ENCODE measurements at regions not wholly inside any gene's neighbourhood (a gene's known extent, or its start where the extent isn't known, plus 50 kb on each side); places are given as distances from the start of the nearest gene placed in this dataset.

DNA sequence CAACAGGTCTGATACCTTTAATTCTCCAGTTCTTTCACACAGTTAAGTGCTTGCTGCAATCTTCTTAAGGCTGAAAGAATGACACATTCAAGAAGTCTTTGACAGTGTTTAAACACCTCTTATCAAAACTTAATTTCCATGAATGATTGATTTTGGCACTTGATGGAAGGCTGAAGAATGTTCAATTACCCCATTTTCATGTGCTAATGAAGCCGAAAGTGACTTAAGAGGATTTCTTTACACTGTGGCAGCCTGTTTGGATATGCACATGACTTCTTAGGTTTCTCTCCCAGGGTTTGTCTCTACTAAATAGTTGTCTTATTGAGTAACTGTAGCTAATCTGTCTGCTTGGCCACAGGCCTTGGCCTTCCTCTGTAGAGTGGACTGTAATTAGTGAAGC, 81.1 kb upstream of the PRDM1 start:
- intact Hi-C loops (cut with DNase I): no loop called here
- WGBS, 2 donors: 79 to 88% methylated on average over 1 of the region's 1 CpG
- H3K27me3 ChIP-seq: no peaks in the 10 kb centered on the region
- TF ChIP-seq, protein P1, sequence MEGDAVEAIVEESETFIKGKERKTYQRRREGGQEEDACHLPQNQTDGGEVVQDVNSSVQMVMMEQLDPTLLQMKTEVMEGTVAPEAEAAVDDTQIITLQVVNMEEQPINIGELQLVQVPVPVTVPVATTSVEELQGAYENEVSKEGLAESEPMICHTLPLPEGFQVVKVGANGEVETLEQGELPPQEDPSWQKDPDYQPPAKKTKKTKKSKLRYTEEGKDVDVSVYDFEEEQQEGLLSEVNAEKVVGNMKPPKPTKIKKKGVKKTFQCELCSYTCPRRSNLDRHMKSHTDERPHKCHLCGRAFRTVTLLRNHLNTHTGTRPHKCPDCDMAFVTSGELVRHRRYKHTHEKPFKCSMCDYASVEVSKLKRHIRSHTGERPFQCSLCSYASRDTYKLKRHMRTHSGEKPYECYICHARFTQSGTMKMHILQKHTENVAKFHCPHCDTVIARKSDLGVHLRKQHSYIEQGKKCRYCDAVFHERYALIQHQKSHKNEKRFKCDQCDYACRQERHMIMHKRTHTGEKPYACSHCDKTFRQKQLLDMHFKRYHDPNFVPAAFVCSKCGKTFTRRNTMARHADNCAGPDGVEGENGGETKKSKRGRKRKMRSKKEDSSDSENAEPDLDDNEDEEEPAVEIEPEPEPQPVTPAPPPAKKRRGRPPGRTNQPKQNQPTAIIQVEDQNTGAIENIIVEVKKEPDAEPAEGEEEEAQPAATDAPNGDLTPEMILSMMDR (IDR thresholded peaks at IDR 0.05): no peak
- no peaks in the 10 kb centered on the region for H3K36me3 ChIP-seq
- no peak overlapping the region for H3K4me3 ChIP-seq (replicated peaks in 1 of 3)
- no peaks in the 10 kb centered on the region for H3K9me3 ChIP-seq
- DNase-seq: no peak
- no peak overlapping the region for H3K27ac ChIP-seq
- no peaks in the 10 kb centered on the region for H3K4me1 ChIP-seq

DNA sequence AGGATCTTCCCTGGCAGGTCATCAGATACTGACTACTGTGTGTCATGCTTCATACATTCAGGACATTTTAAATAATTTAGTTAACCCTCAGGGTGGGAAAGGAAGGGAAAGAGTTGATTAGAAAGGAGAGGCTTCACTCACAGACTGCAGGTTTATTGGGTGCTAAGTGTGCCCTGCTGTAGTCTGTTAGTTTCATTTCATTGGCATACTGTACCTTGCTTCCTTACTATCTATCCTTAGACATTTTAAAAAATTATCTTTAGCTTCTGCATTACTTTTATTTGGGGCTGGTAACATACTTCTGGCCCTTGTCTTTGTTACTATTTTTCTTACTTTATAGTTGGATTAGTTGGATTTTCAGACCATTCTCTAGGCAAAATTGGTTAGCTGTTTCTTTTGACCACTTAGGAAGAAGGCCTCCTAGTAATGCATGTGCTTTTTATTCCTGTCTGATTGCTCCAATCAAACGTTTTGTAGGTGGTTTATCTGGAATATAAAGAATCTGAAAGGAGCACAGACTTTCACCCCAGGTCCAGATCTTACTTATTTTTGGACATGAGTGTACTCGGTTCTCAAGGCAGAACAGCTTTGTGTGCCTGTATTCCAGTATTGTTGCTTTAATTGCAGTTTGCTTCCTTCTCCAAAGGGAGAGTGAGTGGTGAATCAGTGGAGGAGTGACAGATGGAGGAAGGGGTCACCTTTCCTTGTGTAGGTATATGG, 82.7 kb upstream of the PRDM1 start:
- Histone ChIP-seq H3K36me3 (no peaks in the 10 kb centered on the region), H3K27me3 (no peaks in the 10 kb centered on the region), H3K4me3 (replicated peaks in 1 of 3) (no peak overlapping the region), H3K4me1 (no peaks in the 10 kb centered on the region), H3K27ac (no peak overlapping the region), H3K9me3 (no peaks in the 10 kb centered on the region)
- WGBS, 2 donors: 49 to 50% methylated on average over 2 of the region's 2 CpGs
- no peak for DNase-seq
- intact Hi-C loops (cut with DNase I): no loop called here
- TF ChIP-seq, protein P1 (IDR thresholded peaks at IDR 0.05): no peak
- no peak for TF ChIP-seq POLR2A (IDR thresholded peaks at IDR 0.05)

DNA sequence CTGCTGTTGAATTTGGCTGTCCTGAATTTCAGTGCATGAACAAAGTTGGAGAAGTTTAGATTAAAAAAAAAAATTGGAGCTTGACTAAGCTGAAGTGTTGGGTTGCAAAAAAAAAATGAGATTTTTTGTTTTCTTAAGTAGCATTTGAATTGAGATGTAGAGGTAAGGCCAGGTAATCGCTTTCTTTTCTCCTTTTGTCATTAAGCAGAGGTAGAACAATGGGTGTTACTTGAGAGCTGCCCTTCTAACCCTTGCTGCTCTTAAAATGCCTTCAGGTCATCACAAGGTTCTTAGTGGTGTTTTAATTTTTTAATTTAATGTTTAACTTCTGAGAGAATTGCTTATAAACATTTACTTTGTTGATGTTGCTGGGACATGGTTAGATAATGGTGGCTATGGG, 84.1 kb upstream of the PRDM1 start:
- no peak overlapping the region for H3K27ac ChIP-seq
- intact Hi-C loops (cut with DNase I): no loop called here
- no peaks in the 10 kb centered on the region for H3K27me3 ChIP-seq
- TF ChIP-seq, protein P1 (IDR thresholded peaks at IDR 0.05): no peak
- TF ChIP-seq POLR2A (IDR thresholded peaks at IDR 0.05): no peak
- H3K4me1 ChIP-seq: no peaks in the 10 kb centered on the region
- no peak overlapping the region for H3K4me3 ChIP-seq (replicated peaks in 1 of 3)
- 74 to 82% methylated on average over 1 of the region's 1 CpG for WGBS, 2 donors
- H3K36me3 ChIP-seq: no peaks in the 10 kb centered on the region
- no peaks in the 10 kb centered on the region for H3K9me3 ChIP-seq
- DNase-seq: no peak

DNA sequence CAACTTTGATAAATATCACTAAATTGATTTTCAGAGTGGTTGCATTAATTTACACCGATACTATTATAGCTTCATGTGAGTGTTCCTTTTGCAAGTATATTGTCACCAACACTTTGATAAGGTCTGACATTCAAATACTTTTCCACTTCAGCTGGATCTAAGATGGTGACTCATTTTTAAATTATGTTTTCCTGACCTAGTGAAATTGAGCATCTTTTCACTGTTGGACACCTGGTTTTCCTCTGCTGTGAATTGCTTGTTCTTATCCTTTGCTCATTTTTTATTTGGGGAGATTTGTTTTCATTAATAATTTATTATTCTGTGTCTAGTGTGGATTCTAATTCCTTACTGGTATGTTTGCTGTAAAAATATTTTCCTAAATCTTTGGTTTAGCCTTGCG, 85.2 kb upstream of the PRDM1 start:
- WGBS, 2 donors: 96 to 98% methylated on average over 2 of the region's 2 CpGs
- Histone ChIP-seq H3K36me3 (no peaks in the 10 kb centered on the region), H3K27me3 (no peaks in the 10 kb centered on the region), H3K4me1 (no peaks in the 10 kb centered on the region), H3K9me3 (no peaks in the 10 kb centered on the region), H3K27ac (no peak overlapping the region), H3K4me3 (replicated peaks in 1 of 3) (no peak overlapping the region)
- intact Hi-C loops (cut with DNase I): no loop called here
- TF ChIP-seq, protein P1 (IDR thresholded peaks at IDR 0.05): no peak
- TF ChIP-seq POLR2A (IDR thresholded peaks at IDR 0.05): no peak
- no peak for DNase-seq

DNA sequence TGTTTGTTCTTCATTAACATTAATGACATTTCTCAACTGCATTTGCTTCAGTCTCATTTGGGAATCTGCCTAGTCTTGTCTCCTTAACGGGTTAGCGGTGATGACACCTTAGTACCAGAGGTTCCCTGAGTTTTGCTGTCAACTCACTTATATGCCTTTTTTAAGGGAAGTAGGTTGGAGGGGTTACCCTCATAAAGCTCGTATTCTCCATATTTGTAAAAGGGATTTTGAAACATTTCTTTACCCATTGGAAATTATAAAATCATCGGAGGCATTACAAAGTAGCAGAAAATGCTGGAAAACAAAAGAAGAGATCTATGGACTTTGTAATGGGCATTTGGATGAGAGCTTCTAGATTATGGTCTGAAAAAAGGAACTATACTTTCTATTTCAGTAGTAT, 88.7 kb upstream of the PRDM1 start:
- Histone ChIP-seq H3K27me3 (peaks cover 8% of the 10 kb centered on the region), H3K4me3 (replicated peaks in 1 of 3) (no peak overlapping the region), H3K4me1 (no peaks in the 10 kb centered on the region), H3K36me3 (no peaks in the 10 kb centered on the region), H3K27ac (no peak overlapping the region), H3K9me3 (no peaks in the 10 kb centered on the region)
- DNase-seq: no peak
- 87 to 88% methylated on average over 4 of the region's 4 CpGs for WGBS, 2 donors
- TF ChIP-seq, protein P1 (IDR thresholded peaks at IDR 0.05): no peak
- no peak for TF ChIP-seq POLR2A (IDR thresholded peaks at IDR 0.05)
- intact Hi-C loops (cut with DNase I): no loop called here

All from thyroid gland (tissue), 4 donors.